GM21367 (cell line): ENCODE measurements at regions not wholly inside any gene's neighbourhood (a gene's known extent, or its start where the extent isn't known, plus 50 kb on each side); places are given as distances from the start of the nearest gene placed in this dataset.

Source experiments
- ATAC-seq: cut with Tn5 transposase; IDR thresholded peaks from one replicate; pipeline ENCODE4 v1.9.1; 2021; ENCODE audit not compliant: unreplicated experiment

DNA sequence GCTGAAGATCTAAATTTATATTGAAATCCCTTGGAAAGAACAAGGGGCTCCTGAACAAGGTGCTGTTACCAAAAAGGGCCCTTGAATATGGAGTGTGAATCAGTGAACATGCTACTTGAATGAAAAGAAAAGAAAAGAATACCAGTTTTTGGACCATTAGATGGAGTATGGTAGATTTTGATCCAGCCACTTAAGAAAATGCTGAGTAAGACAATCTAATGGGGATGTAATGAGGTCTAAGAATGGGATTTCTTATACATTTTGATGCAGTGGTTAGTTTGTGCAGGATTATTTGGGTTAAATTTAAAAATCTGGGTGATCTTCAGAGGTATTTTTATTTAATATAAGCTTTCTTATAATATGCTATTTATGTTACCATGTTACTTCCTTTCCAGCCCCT is 2003.0 kb upstream of the LRRTM1 start:
- ATAC-seq: no peak

DNA sequence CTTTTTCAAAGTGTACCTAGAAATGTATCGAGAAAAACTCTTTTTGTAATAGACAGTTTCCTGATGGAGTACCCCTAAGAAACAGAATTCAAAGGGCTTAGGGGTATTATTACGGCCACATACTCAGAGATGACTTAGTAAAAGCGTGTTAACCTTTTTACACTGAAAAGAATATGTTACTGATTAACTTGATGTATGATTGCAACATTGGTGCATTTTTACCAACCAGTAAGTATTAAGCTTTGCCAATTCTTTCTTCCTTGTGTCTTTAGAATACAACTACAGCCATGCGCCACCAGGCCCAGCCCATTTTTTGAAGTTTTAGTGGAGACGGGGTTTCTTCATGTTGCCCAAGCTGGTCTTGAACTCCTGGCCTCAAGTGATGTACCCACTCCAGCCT is 1997.0 kb upstream of the LRRTM1 start:
- ATAC-seq: no peak

DNA sequence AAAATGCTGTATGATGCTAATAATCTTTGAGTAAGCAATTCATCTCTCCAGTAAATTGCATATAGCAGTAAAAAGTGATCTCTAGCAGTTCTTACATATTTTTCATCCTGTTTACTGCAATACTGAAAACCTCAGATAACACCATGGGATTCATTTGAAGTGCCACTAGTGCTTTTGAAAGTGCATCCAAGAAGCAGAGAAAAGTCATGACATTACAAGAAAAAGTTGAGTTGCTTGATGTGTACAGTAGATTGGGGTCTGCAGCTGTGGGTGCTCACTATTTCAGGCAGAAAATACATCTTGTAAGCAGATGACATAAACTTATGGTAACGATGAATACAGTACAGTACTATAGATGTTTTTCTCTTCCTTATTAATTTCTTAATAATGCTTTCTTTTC is 1984.9 kb upstream of the LRRTM1 start:
- no peak for ATAC-seq

DNA sequence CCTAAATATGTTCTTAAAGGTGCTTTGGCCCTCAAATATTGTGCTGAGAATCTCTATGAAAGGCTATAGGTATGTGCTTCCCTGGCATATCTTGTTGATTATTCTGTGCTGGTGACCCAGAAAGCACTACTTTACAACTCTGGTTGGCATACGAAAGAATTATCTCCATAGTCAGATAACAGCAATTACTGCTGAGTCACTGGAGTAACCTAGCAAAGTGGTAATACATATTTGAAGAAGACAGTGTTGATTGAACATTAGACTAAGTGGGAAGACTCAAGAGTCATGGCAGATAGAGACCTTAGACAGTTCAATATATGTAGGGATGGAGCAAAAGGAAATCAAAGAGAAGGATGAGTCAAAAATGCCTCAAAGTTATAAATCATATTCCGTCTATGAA is 1978.5 kb upstream of the LRRTM1 start:
- ATAC-seq: no peak

DNA sequence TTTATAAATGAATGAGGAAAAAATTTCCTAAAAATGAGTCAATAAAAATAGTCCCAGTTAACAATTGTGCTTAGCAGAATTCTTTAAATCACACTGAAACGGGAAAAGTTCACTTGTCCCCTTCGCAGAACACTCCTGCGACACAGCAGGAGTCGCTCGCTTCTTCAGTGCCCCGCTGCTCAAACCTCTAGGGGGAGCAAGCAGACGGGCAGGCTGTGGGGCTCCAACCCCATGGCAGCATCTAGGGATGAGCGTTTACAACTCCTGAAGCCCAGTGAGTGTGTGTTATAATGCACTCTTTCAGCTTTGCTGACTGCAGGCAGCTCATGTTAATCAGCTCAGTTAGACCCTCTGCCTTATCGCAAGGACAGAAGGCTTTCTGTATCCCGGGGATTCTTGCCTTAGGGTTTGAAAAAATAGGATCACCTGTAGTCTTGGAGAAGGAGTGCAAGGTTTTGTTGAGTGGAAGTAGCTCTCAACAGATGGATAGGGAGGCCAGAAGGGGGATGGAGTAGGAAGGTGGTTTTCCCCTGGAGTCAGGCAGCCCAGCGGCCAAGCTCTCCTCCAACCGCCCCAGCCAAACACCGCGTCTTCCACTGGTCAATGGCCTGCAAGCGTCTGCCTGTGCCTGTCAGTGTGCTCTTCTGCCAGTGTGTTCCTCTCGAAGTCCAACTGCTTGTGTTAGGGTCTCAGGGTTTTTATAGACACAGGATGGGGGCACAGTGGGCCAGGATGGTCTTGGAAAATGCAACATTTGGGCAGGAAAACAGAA is 1977.7 kb upstream of the LRRTM1 start:
- ATAC-seq: no peak

DNA sequence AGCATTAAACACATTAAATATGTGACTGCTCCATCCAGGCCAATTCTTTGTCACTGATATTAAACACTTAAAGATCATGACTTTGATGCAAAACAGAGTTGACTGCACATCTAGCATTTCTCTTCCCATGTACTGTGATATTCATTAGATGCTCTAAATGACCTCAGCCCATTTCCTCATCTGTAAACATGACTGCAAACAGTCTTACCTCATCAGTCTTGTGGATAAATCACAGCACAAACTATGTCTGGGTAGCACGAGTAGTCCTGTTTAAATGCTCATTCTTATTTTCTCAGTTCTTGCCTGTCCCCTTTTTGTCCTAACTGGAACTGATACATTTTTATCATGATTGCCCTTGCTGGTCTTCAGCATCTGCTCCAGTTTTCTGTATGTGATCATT is 1974.8 kb upstream of the LRRTM1 start:
- no peak for ATAC-seq

DNA sequence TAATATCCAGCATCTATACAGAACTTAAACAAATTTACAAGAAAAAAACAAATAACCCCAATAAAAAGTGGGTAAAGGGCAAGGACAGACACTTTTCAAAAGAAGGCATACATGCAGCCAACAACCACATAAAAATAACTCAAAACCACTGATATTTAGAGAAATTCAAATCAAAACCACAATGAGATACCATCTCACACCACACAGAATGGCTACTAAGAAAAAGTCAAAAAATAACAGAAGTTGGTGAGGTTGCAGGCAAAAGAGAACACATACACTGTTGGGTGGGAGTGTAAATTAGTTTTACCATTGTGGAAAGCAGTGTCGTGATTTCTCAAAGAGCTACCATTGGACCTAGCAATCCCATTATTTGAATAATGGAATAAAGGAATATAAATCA is 1973.9 kb upstream of the LRRTM1 start:
- ATAC-seq: no peak

DNA sequence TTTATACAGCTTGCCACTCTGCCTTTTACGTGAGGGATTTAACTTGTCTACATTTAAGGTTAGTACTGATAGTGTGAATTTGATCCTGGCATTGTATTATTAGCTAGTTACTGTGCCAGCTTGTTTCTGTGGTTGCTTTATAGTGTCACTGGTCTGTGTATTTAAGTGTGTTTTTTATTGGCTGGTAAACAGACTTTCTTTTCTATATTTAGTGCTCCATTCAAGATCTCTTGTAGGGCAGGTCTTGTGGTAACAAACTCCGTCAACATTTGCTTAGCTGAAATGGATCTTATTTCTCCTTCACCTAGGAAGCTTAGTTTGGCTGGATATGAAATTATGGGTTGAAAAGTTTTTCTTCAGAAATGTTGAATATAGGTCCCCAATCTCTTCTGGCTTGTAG is 1971.0 kb upstream of the LRRTM1 start:
- ATAC-seq: no peak

DNA sequence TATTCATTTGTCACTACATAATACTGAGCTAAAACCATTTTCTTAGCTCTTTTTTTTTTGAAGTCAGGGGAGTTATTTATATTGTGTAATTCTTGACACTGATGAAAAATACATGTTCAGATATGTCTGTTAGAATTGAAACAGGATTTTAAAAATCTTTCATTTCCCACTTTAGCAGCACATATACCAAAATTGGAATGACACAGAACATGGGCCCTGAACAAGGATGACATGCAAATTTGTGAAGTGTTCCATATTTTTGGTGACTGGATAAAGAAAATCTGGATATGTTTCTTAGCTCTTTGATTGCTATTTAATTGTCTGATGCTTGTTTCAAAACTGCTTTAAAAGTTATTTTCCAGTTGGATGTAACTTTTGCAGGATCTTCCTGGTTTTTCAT is 1963.9 kb upstream of the LRRTM1 start:
- no peak for ATAC-seq

DNA sequence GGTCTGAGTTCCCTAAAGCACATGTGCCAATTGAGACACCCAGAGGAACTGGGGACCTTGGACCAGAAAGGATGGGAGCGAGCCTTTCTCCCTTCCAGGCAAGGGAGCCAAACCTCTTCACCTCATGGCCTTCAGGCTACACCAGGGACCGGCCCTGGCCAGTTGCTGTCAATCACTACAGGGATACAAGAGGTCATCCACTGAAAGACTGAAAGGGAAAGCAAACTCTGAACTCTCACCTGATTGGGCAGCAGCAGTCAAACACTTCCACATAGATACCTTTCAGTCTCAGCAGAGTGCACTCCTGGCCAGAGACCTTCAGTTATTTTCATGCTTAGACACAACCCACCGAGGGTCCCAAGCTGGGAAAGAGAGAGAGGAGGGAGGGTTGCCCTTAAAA is 1956.0 kb upstream of the LRRTM1 start:
- no peak for ATAC-seq

DNA sequence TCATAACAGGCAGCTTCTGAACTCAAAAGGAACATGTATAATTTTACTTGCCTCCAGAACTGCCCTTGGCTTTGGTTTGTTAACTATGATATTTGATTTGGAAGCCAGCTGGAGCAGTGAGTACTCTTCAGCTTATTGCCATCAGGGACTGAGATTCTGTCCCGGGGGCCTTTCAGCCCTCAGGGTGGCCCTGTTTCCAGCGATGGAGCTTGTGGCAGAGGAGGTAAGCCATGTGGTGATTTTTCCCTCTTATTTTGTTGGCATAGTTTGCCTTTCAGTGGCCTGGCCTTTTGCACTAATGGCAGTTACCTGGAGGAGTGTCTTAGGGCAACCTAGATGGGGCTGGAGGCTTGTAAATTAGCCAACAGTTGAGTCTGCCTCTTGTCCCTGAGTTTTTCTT is 1955.0 kb upstream of the LRRTM1 start:
- ATAC-seq: no peak

DNA sequence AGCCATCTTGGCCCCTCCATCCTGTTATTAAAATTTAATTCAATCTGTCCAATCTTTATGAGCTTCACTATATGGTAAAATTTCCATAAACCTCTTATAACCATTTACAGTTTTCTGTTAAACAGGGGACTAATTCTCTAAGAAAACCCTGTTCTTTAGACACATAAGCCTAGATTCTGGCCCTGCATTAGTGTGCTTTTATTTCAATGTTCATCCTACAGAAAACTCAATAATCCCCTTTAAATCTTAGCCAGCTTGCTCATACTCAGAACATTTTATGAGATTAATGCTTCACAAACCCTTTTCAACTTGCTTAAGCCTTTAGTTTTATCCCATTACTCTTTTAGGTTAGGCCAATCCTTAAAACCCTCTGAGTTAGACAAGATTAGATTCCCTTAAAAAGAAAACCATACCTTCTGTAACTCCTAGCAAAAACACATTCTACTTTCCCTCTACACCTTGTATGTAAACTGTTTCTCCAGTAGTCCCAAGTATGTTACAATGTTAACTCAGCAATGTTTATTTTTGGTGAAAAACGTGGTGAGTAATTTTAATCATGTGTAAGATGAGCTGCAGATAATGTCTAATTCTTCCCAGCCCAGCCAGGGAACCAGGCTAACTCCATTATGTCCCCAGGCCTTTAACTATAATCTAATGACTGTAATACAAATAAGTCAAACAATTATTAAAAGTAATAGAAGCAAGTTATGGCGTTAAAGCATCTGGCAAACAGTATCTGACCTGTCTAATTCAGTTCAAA is 1953.4 kb upstream of the LRRTM1 start:
- no peak for ATAC-seq

DNA sequence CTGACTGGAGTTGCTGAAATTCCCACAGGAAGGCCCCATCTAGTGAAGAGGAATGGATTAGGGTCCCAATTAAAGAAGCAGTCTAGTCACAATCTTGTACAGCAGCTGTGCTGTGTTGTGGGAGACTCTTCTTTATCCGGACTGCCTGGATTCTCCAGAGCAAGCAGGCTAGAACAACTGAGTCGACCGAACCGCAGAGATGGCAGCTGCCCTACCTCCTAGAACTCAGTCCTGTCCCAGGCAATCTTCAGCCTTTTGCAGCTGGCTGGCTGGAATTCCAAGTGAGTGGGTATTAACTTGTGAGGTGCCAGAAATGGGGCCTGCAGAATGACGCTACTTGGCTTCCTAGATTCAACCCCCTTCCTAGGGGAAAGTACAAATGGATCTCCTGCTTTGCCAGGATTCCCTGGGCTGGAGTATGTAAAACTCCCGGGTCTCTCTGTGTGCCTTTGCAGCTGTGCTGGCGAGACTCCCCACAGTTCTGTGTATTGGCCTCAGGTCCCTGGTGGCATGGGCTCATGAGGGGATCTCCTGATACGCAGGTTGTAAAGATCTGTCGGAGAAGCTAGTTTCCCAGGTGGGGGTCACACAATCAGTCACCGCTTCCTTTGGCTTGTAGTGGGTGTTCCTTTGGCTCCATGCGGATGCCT is 1952.6 kb upstream of the LRRTM1 start:
- no peak for ATAC-seq

DNA sequence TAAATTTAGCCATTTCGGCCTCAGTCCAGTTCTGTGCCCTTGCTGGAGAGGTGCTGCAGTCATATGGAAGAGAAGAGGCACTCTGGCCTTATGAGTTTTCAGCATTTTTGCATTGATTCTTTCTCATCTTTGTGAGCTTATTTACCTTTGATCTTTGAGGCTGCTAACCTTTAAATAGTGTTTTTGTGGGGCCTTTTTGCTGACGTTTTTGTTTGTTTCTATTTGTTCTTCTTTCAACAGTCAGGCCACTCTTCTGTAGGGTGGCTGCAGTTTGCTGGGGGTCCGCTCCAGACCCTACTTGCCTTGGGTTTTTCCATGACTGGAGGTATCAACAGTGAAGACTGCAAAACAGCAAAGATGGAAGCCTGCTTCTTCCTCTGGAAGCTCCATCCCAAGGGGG is 1951.7 kb upstream of the LRRTM1 start:
- no peak for ATAC-seq

DNA sequence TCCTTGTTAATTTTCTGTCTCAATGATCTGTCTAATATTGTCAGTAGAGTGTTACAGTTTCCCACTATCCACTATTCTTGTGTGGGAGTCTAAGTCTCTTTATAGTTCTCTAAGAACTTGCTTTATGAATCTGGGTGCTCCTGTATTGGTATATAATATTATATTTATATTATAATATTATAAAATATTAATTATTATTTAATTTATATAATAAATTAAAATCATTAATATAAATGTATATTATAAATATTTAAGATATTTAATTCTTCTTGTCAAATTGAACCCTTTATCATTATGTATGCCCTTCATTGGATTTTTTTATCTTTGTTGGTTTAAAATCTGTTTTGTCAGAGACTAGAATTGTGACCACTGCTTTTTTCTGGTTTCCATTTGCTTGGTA is 1950.2 kb upstream of the LRRTM1 start:
- no peak for ATAC-seq

DNA sequence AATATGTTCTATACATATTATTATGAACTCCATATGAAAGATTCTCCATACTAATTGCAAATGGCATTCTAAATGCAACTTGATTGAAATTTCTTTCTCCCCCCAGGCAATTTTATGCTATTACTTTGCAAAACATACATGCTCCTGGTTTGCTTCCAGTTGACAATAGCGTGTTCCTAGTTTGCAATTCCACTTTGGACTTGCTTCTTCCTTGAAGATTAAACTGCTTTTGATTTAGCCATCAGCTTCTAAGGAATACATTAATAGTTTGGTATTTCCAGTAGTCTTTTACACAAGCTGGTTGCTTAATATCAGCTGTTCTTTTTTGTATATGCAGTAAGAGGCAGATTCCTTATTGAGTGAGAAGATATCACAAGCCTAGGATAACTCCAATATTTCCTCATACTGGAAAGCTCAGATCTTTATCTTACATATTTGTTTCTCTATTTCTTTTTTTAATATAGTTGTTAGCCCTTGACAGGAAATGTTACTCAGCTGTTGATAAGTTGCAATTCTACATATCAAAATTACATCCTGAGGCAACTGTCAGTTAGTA is 1941.7 kb upstream of the LRRTM1 start:
- no peak for ATAC-seq

DNA sequence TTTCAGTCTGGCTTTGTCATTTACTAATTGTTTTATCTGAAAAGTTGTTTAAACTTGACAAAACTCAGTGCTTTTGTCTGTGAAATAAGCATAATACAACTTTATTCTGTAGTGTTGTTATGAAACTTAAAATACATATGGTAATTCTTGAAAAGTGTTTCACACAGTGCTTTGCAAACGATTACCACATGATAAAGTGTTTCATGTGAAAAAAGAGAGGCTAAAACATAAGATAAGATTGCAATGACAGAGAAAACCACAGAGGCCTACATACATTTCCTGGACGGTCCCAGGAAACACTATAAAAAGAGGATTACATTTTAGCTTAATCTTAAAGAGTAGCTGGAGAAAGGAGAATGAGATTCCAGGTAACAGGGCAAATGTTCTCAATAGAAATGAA is 1934.6 kb upstream of the LRRTM1 start:
- ATAC-seq: no peak

DNA sequence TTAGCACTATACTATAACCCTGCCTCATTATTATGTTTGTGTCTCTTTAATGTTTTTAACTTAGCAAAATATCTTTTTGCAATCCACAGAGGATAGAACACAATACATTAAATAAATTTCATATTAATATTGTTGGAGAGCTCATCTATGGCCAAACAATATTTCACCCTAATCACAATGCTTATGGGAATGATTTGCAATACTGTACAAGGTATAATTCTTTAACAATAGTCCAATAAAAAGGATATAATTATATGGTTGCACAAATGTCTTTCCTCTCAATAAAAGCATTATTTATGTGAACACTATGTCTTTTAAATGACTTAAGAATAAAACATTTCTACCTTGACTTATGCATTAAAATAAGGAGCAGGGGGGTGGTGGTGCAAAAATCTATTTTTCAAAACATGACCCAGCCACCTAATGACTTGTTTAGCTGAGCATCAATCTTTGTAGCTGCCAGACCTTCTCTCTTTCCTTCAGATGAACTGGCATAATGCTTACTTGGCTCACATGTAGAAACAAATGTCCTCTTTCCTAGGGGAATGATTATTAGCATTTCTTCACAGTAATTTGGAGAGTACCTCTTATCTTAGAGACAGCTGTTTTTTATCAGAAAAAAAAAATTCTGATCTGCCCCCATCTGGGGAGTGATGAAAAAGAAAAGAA is 1933.6 kb upstream of the LRRTM1 start:
- ATAC-seq: no peak

DNA sequence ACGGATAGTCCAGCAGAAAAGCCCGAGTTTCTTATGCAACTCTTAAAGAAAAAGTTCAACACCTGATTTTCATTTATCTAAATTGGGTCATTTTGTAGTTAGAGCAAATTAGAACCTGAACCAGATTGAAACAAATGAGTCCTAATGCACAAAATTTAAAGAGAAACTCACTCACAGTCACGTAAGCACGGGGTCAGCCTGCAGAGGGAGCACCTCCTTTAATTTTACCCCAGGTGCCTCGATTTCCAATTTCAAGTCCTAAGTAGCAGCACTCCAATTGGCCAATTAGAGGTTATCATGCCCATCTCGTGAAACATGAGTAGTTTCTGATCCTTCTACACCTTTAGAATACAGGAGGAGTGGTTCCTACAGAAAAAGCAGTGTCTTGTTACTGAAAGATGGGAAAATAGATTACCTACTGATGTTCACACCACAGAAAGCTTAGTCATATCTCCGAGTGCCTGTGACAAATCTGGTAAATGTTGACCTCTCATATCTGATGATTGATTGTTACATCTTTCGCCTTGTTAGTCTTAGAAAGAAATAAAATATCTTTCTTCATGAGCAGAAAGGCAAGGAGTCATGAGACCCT is 1929.8 kb upstream of the LRRTM1 start:
- ATAC-seq: no peak

DNA sequence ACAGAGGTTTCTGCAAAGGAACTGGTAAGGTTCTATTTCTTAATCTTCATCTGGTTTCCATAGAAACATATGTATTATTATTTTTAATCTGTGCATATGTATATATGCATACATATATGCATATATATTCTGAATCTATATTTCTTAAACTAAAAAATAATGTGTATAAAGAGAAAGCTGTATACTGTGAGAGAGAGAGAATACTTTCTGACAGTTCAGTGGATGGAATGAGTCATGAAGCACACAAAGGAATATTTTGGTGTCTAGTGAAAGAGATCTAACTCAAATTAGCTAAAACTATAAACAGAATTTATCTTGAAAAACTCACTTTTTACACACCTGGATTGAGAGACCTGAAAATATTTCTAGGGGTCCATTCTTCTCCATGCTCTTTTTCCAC is 1929.3 kb upstream of the LRRTM1 start:
- no peak for ATAC-seq

DNA sequence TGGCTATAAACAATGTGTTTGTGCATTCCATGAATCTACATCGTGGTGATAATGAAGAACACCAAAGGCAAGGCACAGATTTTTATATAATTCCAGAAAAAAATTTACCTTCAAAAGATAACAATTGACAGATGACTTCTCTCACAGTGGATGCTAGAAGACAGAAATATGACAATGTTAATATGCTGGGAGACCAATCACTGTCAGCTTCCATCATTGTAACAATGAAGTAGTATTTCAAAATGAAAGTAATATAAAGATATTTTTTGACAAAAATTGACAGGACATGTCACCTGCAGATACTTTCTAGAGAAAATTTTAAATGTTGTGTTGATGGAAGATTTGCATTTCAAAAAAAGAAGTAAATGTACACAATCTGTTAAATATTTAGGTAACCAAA is 1925.9 kb upstream of the LRRTM1 start:
- ATAC-seq: no peak
